HG02970 (cell line): ENCODE measurements at regions not wholly inside any gene's neighbourhood (a gene's known extent, or its start where the extent isn't known, plus 50 kb on each side); places are given as distances from the start of the nearest gene placed in this dataset.

Experiments
- ATAC-seq: cut with Tn5 transposase; IDR thresholded peaks from one replicate; pipeline ENCODE4 v1.9.1; 2021; ENCODE audit warnings: mild to moderate bottlenecking, moderate library complexity, moderate number of reproducible peaks; ENCODE audit not compliant: unreplicated experiment, low FRiP score

DNA sequence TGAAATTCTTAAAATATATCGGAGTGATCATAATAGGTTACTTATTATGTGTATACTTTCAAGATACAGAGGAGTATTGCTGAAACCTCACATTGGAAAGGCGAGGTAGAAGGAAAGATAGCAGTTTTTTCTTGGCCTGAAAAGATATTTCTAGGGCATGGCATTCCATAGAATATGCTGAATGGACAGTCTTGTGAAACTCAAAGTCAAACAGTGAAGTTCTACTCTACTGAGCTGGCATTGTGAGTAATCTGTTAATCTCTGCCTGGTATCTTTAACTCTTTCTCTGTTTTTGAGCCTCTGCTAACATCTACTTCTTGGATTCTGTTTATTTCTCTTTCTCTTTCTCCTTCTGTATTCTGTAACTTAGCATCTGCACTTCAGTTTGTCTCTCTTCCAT, 176.3 kb upstream of the ZBTB20 start:
- ATAC-seq, result no peak

DNA sequence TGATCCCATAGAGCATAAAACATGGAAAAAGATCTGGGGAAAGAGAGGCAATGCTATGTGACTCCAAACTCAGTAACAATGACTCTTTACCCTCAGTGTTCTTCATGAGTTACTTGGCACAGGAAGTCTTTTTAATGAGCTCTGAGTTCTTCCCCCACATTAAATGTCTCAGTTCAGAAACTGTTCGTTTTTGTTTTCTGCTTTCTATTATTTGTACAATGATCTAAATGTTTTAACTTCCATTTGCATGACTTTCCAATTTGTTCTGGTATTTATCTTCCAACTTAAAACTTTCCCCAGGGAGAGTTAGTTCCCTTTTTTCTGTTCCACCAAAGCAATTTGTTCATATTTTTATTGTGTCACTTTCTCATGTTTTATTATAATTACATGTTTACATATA, 177.0 kb upstream of the ZBTB20 start:
- ATAC-seq, result no peak

DNA sequence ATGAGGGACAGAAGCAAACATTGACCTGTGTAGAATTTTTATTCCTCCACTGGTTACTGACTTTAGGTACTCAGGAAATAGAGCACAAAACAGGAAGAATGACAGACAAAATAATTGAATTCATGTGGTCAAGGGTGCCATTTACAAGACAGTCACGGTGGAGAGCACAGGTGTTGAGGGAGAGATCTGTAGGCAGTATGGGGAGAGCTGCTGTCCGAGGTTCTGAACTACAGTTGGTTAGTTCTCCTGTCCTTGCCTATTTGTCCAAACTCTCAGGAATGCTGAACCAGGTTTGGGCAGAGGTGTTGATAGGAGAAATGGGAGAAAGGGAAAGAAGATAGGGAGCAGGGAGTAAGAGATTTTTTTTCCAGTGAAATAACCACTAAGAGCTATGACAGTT, 178.5 kb upstream of the ZBTB20 start:
- ATAC-seq, result no peak

DNA sequence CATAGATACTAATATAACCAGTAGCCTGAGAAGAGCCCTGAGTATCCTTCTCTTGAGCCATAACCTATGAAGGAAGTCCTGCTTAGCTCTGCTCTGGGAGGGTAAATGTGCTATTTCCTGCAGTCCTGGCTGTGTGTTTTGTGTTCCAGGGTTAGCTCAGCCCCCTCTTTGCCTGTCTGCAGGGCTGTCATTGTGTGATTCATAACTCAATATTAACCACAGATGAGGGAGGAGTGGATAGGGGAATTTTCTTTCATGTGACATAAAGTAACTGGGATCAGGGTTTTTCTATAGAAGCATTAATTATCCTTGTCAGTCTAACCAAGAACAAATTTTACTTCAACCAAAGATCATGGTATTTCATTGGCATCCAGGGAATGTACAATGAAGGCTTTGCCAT, 183.3 kb upstream of the ZBTB20 start:
- ATAC-seq, result no peak

DNA sequence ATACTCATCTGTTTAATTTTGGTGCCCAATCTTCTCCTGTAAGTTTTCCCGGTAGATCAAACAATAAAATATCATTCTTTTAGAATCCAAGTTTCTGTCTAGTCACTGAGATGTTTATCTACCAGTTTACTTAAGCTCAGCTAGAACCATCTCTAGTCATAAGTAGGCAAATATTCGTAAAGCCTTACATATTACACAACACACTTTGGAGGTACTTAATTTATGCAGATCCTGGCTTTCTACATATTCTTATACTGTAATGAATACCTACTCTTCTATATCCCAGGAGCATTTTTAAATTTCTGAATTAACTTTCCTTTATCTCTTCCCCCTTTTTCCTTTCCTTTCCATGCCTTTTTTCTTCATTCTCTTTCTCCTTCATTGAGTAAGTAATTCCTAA, 185.9 kb upstream of the ZBTB20 start:
- ATAC-seq, result no peak

DNA sequence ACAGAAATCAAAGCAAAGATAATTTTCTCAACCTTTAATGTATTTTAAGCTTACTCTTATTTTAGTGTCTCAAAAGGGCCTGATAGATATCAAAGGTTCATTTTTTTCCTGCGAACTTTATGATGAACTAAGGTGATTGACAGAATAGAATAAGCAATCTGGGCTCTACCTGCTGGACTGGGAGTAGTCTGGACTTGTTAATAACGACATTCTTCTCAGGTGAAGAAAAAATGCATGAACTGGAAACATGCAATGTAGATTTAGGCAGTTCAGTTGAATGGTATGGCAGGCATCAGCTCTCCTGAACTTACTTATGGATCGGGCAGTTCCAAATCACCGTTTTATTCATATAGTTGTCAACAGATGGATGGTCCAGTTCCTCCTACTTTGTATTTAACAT, 189.7 kb upstream of the ZBTB20 start:
- ATAC-seq, result no peak

DNA sequence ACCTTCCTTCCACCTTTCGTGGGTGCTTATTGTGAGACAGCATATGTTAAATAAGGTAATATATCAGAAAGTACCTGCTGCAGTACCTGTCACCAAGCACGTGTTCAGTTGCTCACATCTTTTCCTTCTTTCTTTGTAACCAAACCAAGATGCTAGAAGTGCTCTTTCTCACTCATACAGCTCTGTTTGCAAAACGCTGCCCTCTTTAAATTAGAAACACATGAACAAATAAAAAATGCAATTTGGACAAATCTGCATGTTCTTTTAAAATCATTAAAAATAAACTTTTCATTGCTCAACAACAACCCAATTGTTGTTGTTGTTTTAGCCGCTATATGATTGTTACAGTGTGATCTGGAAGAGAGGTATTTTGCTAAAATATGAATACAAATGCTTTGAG, 193.5 kb upstream of the ZBTB20 start:
- ATAC-seq, result no peak

DNA sequence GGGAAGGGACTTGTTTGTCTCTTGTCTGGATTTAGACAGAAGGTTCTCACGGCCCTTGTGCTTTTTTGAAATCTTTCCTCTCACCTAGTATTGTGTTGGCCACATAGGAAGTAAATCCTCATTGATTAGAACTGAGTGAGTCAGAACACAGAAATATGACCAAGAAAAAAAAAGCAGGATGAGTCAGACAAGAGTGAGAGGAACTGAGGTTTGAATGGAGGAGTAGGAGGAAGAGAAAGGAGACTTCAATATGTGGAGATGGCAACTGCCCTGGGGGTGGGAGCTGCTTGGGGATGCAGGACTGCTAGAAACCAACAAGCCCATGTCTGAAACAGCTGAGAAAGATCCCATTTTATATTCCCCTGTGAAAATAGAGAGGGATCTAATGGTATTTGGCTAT, 194.1 kb upstream of the ZBTB20 start:
- ATAC-seq, result no peak

DNA sequence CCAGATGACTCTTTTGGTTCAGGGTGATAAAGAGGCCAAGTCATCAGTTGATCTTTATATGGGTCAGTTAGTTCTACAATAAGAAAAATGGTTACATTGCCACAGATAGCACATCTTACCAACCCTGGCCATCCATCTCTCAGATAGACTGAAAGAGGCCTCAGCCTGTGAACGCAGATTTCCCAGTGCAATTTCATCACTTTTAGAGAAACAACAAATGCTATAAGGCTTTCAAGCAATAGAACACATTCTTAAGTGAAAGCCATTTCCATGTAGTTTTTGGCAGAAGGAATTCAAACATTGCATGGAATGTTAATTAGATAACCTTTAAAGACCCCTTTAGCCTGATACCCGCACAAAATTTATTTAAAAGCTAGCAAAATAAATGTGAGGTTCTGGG, 200.6 kb upstream of the ZBTB20 start:
- no peak for ATAC-seq

DNA sequence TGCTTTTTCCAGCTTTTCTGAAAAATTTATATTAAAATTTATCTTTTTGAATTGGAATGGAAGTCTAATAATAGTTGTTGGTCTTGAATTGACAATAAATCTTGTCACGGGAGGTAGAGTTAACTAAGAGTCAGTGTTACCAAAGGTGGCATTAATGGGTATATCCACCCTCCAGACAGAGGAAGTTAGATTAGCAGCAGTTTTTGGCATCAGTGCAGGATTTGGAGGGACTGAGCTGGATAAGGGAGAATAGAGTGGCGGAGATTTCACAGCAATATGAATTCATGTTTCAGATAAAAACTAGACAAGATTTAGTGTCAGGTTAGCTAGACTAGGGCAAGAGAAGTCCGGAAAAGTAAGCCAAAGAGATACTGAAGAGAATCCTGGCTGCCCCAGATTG, 201.3 kb upstream of the ZBTB20 start:
- no peak for ATAC-seq

DNA sequence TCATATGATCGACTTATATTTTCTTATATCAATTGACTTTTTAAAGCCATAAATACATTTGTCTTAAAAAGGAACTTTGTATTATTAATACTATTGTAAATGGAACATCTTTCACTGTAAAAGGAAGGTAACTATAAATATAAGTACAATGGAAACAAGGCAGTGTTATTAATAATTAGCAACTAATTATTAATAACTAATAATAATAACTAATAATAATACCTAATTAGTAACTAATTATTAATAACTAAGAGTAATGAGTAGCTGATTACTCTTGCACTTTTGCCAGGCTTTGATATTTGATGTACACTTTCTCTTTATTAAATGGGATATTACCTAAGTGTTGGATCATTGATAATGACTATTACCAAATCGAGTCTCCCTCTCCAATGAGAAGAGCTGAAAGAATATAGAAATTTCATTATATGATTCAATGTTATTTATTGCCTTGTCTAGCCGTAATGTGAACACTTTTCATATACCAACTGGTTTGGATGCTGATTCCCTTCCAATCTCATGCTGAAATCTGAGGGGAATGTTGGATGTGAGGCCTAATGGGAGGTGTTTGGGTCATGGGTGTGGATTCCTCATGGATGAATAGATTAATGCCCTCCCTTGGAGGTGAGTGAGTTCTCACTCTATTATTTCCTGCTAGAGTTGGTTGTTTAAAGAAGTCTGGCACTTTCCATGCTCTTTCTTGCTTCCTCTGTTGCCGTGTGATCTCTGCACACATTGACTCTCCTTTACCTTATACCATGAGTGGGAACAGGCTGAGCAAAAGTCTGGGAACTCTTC, 202.1 kb upstream of the ZBTB20 start:
- no peak for ATAC-seq

DNA sequence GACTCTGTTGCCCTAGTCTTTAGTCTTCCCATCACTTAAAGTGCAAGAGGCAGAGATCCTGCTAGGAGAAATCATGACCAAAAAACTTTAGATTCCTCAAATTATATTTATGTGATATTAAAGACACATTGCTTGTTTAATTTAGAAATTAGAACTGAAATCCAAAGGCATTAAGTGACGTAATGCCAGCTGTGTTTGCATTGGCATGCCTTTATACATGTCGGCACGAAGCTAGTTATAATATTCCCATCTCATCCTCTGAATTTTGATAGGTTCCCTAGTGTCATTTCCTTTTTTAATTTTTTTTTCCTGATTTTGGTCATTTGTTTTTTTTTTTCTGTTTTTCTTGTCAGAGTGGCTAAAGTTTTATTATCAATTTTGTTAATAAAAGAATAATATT, 203.5 kb upstream of the ZBTB20 start:
- no peak for ATAC-seq

DNA sequence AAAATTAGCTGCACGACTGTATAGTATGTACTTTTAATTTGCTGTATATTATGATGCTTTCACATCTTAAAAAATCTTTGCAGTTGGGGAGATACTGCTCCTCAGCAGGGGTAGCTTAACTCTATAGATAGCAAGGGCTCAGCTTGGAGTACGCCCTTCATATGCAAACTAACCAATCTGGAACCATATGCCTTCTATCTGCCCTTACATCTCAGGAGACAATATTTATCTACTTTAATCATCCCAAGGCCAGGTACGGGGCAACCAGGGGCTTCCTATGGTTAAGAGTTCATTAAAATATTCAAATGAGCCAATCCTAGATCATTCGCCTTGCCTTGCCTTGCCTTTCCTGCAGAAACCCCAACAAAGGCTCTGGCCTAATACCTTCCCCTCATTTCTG, 204.1 kb upstream of the ZBTB20 start:
- ATAC-seq, result no peak

DNA sequence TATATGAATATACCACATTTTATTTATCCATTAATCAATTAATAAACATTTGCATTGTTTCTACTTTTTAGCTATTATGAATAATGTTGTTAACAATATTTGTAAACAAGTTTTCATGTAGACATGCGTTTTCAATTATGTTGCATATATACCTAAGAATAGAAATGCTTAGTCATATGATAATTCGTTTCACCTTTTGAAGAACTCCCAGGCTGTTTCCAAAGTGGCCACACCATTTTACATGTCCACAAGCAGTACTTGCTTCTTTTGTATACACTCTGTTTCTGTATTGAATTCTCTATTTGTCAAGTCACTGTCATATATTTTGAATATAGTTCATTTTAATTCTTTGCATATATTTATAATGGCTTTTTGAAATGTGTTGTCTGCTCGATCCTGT, 206.9 kb upstream of the ZBTB20 start:
- ATAC-seq, result no peak

DNA sequence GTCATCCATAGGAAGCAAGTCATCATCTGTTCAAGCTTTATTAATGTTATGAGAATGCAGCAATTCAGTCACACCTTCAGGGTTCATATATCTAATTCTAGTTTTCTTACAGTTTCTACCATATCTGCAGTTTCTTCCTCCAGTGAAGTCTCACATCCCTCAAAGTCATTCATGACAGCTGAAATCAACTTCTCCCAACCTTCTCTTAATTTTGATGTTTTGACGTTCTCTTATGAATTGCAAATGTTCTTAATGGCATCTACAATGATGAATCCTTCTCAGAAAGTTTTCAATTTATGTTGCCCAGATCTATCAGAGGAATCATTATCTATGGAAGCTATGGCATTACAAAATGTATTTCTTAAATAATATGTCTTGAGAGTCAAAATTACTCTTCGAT, 210.4 kb upstream of the ZBTB20 start:
- ATAC-seq, result no peak

DNA sequence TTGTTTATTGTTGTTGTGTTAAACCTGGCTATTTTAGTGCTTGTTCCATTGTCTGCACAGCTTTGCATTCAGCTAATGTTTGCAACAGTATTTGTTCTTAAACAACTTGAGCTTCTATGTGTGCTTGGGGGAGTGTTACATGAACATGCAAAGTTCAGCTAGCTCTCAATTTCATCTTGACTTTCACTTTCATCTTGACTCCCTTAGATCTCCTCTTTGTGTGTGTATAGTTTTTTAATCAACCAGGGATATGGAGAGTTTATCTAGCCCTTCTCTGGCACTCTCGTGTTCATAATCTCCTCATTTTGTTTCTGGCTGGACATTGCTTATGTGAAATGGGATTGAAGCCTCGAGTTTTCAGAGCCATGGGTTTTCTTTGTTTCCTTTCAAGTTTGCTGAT, 212.4 kb upstream of the ZBTB20 start:
- peak; percentile 88 for ATAC-seq

DNA sequence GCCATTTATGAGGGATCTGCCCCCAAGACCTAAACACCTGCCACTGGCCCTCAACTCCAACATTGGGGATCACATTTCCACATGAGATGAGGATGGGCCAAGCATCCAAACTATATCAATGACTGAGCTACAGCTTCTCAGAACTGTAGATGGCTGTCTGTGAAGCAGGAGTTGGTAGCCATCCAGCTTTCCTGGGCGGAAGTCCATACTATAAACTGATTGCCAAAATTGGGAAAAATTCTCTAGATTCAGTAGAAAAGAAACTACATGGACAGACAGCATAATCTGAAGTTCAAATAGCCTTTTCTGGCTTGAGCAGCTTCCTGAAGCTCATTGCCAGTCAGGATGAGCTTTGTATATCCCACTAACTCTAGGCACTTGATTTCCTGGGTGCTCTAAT, 214.7 kb upstream of the ZBTB20 start:
- ATAC-seq, result no peak

DNA sequence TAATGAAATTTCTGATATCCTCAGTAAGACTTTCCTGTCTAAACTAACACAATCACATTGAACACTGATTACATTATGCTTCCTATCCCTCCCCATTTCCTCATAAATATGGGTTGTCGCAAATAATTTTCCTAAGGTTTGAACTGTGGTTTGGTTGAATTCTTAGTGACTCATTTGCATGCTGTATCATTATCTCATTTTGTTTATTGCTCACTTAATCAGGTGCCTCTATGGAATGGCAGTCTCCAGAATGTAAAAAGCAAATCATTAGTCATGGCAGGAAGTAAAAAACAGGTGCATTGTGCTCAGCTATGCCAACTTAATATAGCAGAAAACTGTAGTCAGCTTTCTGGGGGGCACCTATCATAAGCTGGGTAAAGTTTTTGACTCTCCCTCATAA, 216.0 kb upstream of the ZBTB20 start:
- ATAC-seq, result no peak

DNA sequence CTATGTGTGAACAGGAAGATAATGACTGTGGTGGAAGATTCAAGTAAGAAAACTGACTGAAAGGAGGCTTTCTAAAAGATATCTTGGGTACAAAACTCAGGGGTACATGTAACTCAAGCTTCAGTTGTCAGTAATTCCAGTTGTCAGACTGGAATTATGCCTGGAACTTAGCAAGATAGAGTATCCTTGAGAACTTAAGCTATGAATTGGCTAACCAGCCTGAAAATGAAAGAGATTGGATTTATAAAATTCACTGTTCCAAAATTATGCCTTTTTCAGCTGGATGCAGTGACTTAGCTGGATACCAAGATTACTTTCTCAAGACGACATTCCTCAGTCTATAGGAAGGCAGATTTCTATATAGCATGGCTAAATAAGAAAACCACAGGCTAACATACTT, 221.9 kb upstream of the ZBTB20 start:
- no peak for ATAC-seq

DNA sequence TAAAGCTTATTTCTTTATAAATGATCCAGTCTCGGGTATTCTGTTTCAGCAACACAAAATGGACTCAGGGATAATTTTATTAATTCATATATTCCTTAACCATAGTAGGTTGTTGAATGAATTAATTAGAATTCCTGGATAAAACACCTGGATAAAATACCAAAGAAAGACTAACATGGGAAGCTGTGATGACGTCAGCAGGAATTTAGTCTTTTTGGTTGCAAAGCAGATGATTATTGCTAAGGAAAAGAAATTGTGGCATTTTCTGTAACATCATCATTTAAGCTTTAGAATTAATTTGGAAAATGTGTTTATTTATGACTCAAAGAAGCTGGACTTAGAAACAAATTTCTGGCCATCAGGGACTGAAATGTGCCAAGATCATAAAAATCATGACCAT, 228.3 kb upstream of the ZBTB20 start:
- no peak for ATAC-seq

DNA sequence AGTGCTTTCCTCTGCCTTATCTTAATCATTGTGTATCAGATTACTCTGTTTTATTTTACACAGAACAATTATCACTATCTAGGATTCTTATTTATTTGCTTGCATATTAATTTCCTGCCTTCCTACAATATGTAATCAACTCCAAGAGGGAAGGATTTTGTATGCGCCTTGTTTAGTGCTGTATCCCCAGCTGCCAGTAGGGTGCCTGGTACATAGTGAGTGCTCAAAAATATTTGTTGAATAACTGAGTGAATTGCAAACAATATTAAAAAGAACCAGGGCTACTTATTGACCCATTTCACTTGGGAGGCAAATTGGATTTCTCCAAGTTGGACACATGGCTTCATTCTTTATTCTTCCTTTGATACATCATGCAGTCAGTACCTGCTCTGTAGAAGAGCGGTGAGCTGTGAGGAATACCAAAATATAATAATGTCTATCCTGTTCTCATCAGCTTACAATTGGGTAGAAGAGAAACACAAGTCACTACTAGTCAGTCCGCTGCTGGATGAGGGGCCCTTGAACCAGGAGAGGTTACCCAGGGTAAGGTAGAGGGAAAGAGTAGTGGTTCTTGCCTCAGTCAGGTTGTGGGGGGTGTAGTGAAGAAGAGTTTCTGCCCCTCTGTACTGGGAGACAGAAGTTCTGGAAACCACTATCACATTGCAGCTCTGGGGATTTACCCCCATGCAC, 233.9 kb upstream of the ZBTB20 start:
- no peak for ATAC-seq

DNA sequence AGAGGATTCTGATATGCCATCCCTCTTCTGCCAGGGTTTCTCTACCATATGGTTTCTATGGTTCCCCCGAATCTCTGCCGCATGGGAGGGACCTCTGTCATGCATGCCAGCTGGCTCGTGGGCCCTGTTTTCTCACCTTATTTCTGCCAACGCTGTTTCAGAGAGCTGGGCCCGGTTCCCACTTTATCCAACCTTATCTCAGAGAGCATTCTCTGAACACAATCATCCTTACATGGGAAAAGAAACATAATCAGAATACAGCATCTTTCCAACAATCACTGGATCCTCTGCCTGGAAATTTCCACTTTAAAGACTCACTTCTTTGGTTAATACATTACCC, 234.5 kb upstream of the ZBTB20 start:
- ATAC-seq, result no peak
